Heart right ventricle (tissue), 16 donors: ENCODE measurements at regions not wholly inside any gene's neighbourhood (a gene's known extent, or its start where the extent isn't known, plus 50 kb on each side); places are given as distances from the start of the nearest gene placed in this dataset.

Experiments used
- ATAC-seq, 8 donors: fragments of 200-7000 bp; cut with Tn5 transposase; one replicate each; pipeline ENCODE4 v1.9.1; 2020; ENCODE audit warnings: mild to moderate bottlenecking in 8 of 8, moderate library complexity in 8 of 8, moderate number of reproducible peaks in 1 of 8
- DNase-seq, 2 donors: peaks; one replicate each; pipeline ENCODE4 v3.0.0-alpha.2; 2020
- H3K27ac ChIP-seq, 10 donors: fragments of 200-600 bp; sonication (generic) in 2 of 10; one replicate each; pipeline versions ENCODE4 v1.5.0 to v1.8.0; 2020 to 2022; ENCODE audit warnings: mild to moderate bottlenecking in 3 of 10
- H3K27me3 ChIP-seq, 7 donors: fragments of 200-600 bp; one replicate each; pipeline ENCODE4 v1.8.0; 2021 to 2022; ENCODE audit warnings: mild to moderate bottlenecking in 2 of 7
- H3K36me3 ChIP-seq, 9 donors: fragments of 200-600 bp; sonication (generic) in 1 of 9; one replicate each; pipeline versions ENCODE4 v1.5.0 to v1.8.0; 2020 to 2022; ENCODE audit warnings: mild to moderate bottlenecking in 2 of 9
- H3K4me1 ChIP-seq, 9 donors: fragments of 200-600 bp; sonication (generic) in 1 of 9; one replicate each; pipeline versions ENCODE4 v1.5.0 to v1.8.0; 2020 to 2022; ENCODE audit warnings: mild to moderate bottlenecking in 4 of 9
- H3K4me3 ChIP-seq, 10 donors: fragments of 200-600 bp; sonication (generic) in 2 of 10; one replicate each; pipeline versions ENCODE4 v1.5.0 to v1.8.0; 2020 to 2022; ENCODE audit warnings: mild to moderate bottlenecking in 7 of 10, moderate library complexity in 2 of 10
- H3K9me3 ChIP-seq, 11 donors: fragments of 200-600 bp in 10 of 11; sonication (generic) in 2 of 11; one replicate each; pipeline versions ENCODE4 v1.5.0 to v1.8.0; 2013 to 2022; ENCODE audit warnings: mild to moderate bottlenecking in 2 of 11, control low read depth in 1 of 11, moderate library complexity in 1 of 11
- CTCF ChIP-seq, 9 donors: fragments of 200-600 bp; sonication (generic) in 2 of 9; IDR thresholded peaks; one replicate each; pipeline versions ENCODE4 v1.5.0 to v1.8.0; 2021 to 2022; ENCODE audit warnings: antibody characterized with exemption in 9 of 9, mild to moderate bottlenecking in 5 of 9, moderate library complexity in 1 of 9
- WGBS, 2 donors: extraction: QIAGEN DNeasy Blood & Tissue Kit; methylation state at CpG; one replicate each; pipeline ENCODE4 v1.1.7; 2013; ENCODE audit warnings: inconsistent platforms in 1 of 2; 5-methylcytosine and 5-hydroxymethylcytosine counted together
- intact Hi-C, 10 donors: fragments of 100-400 bp; cut with DNase I; formaldehyde crosslinking; loops; one replicate each; pipeline versions ENCODE4 v1.11.1 to v1.14.2; 2022
- donor health status: Arrhythmogenic right ventricular cardiomyopathy.
- donor health status: ischemic (EF 13 %, LVEDD 7.1; RV severe dilation, severe dysfunction).
- donor health status: healthy with polysubstance abuse.
- donor health status: DM: no; HTN: yes; CAD: no.
- donor health status: DM: no; HTN: no; CAD: no.
- donor health status: ischemic (EF 25% LVEDD 6.9; RV normal size, moderate dysfunction).
- donor health status: ischemic (EF 25% LVEDD 5.7; RV mildly dilated, moderate dysfunction).
- donor health status: healthy.
- donor health status: DM: yes; HTN: yes; CAD: no.
- donor health status: Ischemic cardiomyopathy.
- donor health status: ischemic (EF 35%, LVEDD 5.7; RV mildly dilated, moderate dysfunction).
- donor health status: nonischemic (EF 11% LVEDD 7.7; RV severe dilation, severe dysfunction).
- donor health status: DM: yes; HTN: yes; CAD: no.
- donor health status: PGD.
- donor health status: ischemic (EF 29% LVEDD 5.4; RV normal size, mild dysfunction).
- donor health status: nonischemic (EF 23%, LVEDD 6.1; RV moderate dilation, normal function).

GRCh38 chr22:47933226-47933625 lies 1170.8 kb downstream of the TBC1D22A start:
- no peak overlapping the region for H3K4me3 ChIP-seq
- H3K27me3 ChIP-seq = peaks cover 0 to 16% (median 4%) of the 10 kb centered on the region in 7 donors
- no peaks in the 10 kb centered on the region for H3K4me1 ChIP-seq
- 77 to 83% methylated on average over 4 of the region's 4 CpGs for WGBS, 2 donors
- no peak for ATAC-seq
- H3K9me3 ChIP-seq = peaks cover 0 to 29% (median 6%) of the 10 kb centered on the region in 11 donors
- TF ChIP-seq CTCF (IDR thresholded peaks at IDR 0.05) = no peak
- no peak overlapping the region for H3K27ac ChIP-seq
- intact Hi-C loops = no loop called here
- no peaks in the 10 kb centered on the region for H3K36me3 ChIP-seq
- no peak for DNase-seq

- ATAC-seq = no peak
- intact Hi-C loops = no loop called here
Observed at GRCh38 chr22:47929646-47930185, 1167.3 kb downstream of the TBC1D22A start.

GRCh38 chr22:47929073-47929472 lies 1166.6 kb downstream of the TBC1D22A start:
- H3K27ac ChIP-seq = no peak overlapping the region
- ATAC-seq (no peak), DNase-seq (no peak)
- no peaks in the 10 kb centered on the region for H3K4me1 ChIP-seq
- WGBS, 2 donors = 63 to 68% methylated on average over 5 of the region's 5 CpGs
- H3K27me3 ChIP-seq = peaks cover 0 to 31% (median 7%) of the 10 kb centered on the region in 7 donors
- intact Hi-C loops = no loop called here
- TF ChIP-seq CTCF (IDR thresholded peaks at IDR 0.05) = no peak
- no peak overlapping the region for H3K4me3 ChIP-seq
- peaks cover 0 to 14% (median 0%) of the 10 kb centered on the region in 11 donors for H3K9me3 ChIP-seq
- no peaks in the 10 kb centered on the region for H3K36me3 ChIP-seq

More at GRCh38 chr22:47929646-47930185, 1167.3 kb downstream of the TBC1D22A start:
- no peak for DNase-seq
- Histone ChIP-seq H3K4me1 (no peaks in the 10 kb centered on the region), H3K4me3 (no peak overlapping the region), H3K27me3 (peaks cover 0 to 31% (median 7%) of the 10 kb centered on the region in 7 donors), H3K36me3 (no peaks in the 10 kb centered on the region), H3K9me3 (peaks cover 0 to 14% (median 0%) of the 10 kb centered on the region in 11 donors), H3K27ac (no peak overlapping the region)
- no peak for TF ChIP-seq CTCF (IDR thresholded peaks at IDR 0.05)
- 60 to 67% methylated on average over 4 of the region's 4 CpGs for WGBS, 2 donors

- WGBS, 2 donors = 52 to 59% methylated on average over 4 of the region's 4 CpGs
- H3K9me3 ChIP-seq = peaks cover 0 to 14% (median 0%) of the 10 kb centered on the region in 11 donors
- intact Hi-C loops = no loop called here
- ATAC-seq (no peak), DNase-seq (no peak)
- no peaks in the 10 kb centered on the region for H3K36me3 ChIP-seq
- H3K27ac ChIP-seq = no peak overlapping the region
- H3K4me1 ChIP-seq = no peaks in the 10 kb centered on the region
- no peak overlapping the region for H3K4me3 ChIP-seq
- H3K27me3 ChIP-seq = peaks cover 0 to 31% (median 7%) of the 10 kb centered on the region in 7 donors
- TF ChIP-seq CTCF (IDR thresholded peaks at IDR 0.05) = no peak
Observed at GRCh38 chr22:47928631-47929030, 1166.2 kb downstream of the TBC1D22A start.
